GM23338 (cell line): ENCODE measurements at regions not wholly inside any gene's neighbourhood (a gene's known extent, or its start where the extent isn't known, plus 50 kb on each side); places are given as distances from the start of the nearest gene placed in this dataset.
"Not testable (repeated sequence)": the region's sequence is repeated elsewhere in the genome, so short reads cannot be mapped to it uniquely, and the experiment has no call there.

ENCODE experiments used
- ATAC-seq: fragments of 200-7000 bp; cut with Tn5 transposase; 3 replicates; pipeline ENCODE4 v1.9.1; 2020
- DNase-seq: peaks from one replicate; pipeline ENCODE4 v3.0.0-alpha.2; 2015; ENCODE audit warnings: low spot score
- H2AFZ ChIP-seq: fragments of 200-600 bp; sonication (generic); 2 replicates; pipeline ENCODE4 v1.8.0; 2016; ENCODE audit warnings: antibody characterized with exemption, mild to moderate bottlenecking, moderate library complexity
- H3F3A ChIP-seq: fragments of 200-600 bp; sonication (generic); replicated peaks from 2 replicates; pipeline ENCODE4 v1.8.0; 2017; ENCODE audit warnings: antibody characterized with exemption, mixed run types, low read depth
- H3K27ac ChIP-seq: fragments of 200-600 bp; sonication (generic); 2 replicates; pipeline ENCODE4 v1.6.1; 2016; ENCODE audit warnings: low read depth
- H3K27me3 ChIP-seq: fragments of 200-600 bp; sonication (generic); 2 replicates; pipeline ENCODE4 v1.8.0; 2016; ENCODE audit warnings: mild to moderate bottlenecking, mixed run types, moderate library complexity; ENCODE audit not compliant: insufficient read depth
- H3K36me3 ChIP-seq: fragments of 200-600 bp; sonication (generic); 2 replicates; pipeline ENCODE4 v1.8.0; 2016; ENCODE audit warnings: mild to moderate bottlenecking; ENCODE audit not compliant: insufficient read depth
- H3K4me1 ChIP-seq: fragments of 200-600 bp; sonication (generic); 2 replicates; pipeline ENCODE4 v1.8.0; 2016; ENCODE audit warnings: mild to moderate bottlenecking, moderate library complexity; ENCODE audit not compliant: insufficient read depth
- H3K4me2 ChIP-seq: fragments of 200-600 bp; sonication (generic); 2 replicates; pipeline ENCODE4 v1.7.1; 2017; ENCODE audit warnings: mixed run types
- H3K4me3 ChIP-seq: fragments of 200-600 bp; sonication (generic); 2 replicates; pipeline ENCODE4 v1.6.1; 2016; ENCODE audit warnings: mixed run types
- H3K79me2 ChIP-seq: fragments of 200-600 bp; sonication (generic); replicated peaks from 2 replicates; pipeline ENCODE4 v1.8.0; 2017; ENCODE audit warnings: mild to moderate bottlenecking; ENCODE audit not compliant: insufficient read depth
- H3K9me2 ChIP-seq: fragments of 200-600 bp; sonication (generic); 2 replicates; pipeline ENCODE4 v1.8.0; 2017; ENCODE audit not compliant: insufficient read depth
- H4K20me1 ChIP-seq: fragments of 200-600 bp; sonication (generic); replicated peaks from 2 replicates; pipeline ENCODE4 v1.8.0; 2017; ENCODE audit warnings: mild to moderate bottlenecking; ENCODE audit not compliant: insufficient read depth
- H3K27ac Mint-ChIP-seq: 2 replicates; pipeline ENCODE4 v1.8.0; 2020; ENCODE audit warnings: inconsistent platforms, mild to moderate bottlenecking, moderate library complexity, mixed read lengths
- H3K27me3 Mint-ChIP-seq: 3 replicates; pipeline ENCODE4 v1.8.0; 2022; ENCODE audit warnings: low read depth, mild to moderate bottlenecking, moderate library complexity, mixed read lengths, inconsistent platforms; ENCODE audit not compliant: insufficient read depth, poor library complexity
- H3K36me3 Mint-ChIP-seq: 3 replicates; pipeline ENCODE4 v1.8.0; 2021; ENCODE audit warnings: low read depth, mild to moderate bottlenecking, inconsistent platforms, moderate library complexity, mixed read lengths
- H3K4me1 Mint-ChIP-seq: 3 replicates; pipeline ENCODE4 v1.8.0; 2020; ENCODE audit warnings: mild to moderate bottlenecking, inconsistent platforms, mixed read lengths
- H3K4me3 Mint-ChIP-seq: 3 replicates; pipeline ENCODE4 v1.8.0; 2021; ENCODE audit warnings: moderate library complexity, mild to moderate bottlenecking, inconsistent platforms, mixed read lengths
- H3K9me3 Mint-ChIP-seq: 3 replicates; pipeline ENCODE4 v1.8.0; 2020; ENCODE audit warnings: moderate library complexity, mild to moderate bottlenecking, inconsistent platforms, mixed read lengths
- NANOG ChIP-seq: IDR thresholded peaks from 2 replicates; pipeline ENCODE4 v1.6.1; 2016; ENCODE audit warnings: antibody characterized with exemption, borderline replicate concordance
- TF ChIP-seq, protein P1 (sequence below), 2 experiments: fragments of 200-600 bp in 1 of 2; sonication (generic) in 1 of 2; conservative IDR thresholded peaks; 2 replicates each; pipeline versions ENCODE4 v1.5.1 to v1.6.1; 2016 to 2017; ENCODE audit warnings: antibody characterized with exemption in 2 of 2, low read depth in 2 of 2, mild to moderate bottlenecking in 2 of 2, moderate library complexity in 1 of 2
- TF ChIP-seq, protein P2 (sequence below): IDR thresholded peaks from 2 replicates; pipeline ENCODE4 v1.6.1; 2016; ENCODE audit warnings: antibody characterized with exemption

DNA sequence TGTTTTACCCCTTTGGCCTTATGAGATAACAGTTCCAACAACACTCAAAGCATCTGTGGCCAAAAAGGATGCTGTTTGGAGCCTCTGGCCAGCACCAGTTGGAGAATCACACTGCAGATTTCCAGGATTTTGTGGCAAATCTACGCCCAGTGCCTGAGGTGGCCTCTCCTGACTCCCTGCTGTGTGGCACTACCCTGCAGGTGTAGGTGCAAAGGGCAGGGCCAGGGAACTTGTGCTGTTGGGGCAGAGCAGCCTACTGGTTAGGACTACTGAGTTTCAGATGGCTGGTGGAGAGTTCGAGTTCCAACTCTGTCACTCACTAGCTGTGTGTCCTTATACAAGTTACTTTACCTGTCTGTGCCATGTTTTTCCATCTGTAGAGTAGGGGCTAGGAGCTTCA is 170.5 kb downstream of the PTPRU start:
- Histone ChIP-seq H4K20me1 (no peaks in the 10 kb centered on the region), H3K27ac (no peak overlapping the region), H3K4me2 (no peak overlapping the region), H3K36me3 (no peaks in the 10 kb centered on the region; the same call in 1 of the 2 replicates), H3K4me1 (no peaks in the 10 kb centered on the region), H3F3A (no peaks in the 10 kb centered on the region), H2AFZ (no peak overlapping the region), H3K27me3 (no peaks in the 10 kb centered on the region), H3K9me2 (no peaks in the 10 kb centered on the region), H3K79me2 (no peaks in the 10 kb centered on the region), H3K4me3 (no peak overlapping the region)
- ATAC-seq: no peak
- no peaks in the 10 kb centered on the region for H3K36me3 Mint-ChIP-seq
- H3K27me3 Mint-ChIP-seq: peaks cover 4% of the 10 kb centered on the region
- no peak for DNase-seq
- TF ChIP-seq, protein P1, sequence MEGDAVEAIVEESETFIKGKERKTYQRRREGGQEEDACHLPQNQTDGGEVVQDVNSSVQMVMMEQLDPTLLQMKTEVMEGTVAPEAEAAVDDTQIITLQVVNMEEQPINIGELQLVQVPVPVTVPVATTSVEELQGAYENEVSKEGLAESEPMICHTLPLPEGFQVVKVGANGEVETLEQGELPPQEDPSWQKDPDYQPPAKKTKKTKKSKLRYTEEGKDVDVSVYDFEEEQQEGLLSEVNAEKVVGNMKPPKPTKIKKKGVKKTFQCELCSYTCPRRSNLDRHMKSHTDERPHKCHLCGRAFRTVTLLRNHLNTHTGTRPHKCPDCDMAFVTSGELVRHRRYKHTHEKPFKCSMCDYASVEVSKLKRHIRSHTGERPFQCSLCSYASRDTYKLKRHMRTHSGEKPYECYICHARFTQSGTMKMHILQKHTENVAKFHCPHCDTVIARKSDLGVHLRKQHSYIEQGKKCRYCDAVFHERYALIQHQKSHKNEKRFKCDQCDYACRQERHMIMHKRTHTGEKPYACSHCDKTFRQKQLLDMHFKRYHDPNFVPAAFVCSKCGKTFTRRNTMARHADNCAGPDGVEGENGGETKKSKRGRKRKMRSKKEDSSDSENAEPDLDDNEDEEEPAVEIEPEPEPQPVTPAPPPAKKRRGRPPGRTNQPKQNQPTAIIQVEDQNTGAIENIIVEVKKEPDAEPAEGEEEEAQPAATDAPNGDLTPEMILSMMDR (conservative IDR thresholded peaks at IDR 0.05; ENCODE audit: low read depth in 2 of 2): no peak
- TF ChIP-seq, protein P2, sequence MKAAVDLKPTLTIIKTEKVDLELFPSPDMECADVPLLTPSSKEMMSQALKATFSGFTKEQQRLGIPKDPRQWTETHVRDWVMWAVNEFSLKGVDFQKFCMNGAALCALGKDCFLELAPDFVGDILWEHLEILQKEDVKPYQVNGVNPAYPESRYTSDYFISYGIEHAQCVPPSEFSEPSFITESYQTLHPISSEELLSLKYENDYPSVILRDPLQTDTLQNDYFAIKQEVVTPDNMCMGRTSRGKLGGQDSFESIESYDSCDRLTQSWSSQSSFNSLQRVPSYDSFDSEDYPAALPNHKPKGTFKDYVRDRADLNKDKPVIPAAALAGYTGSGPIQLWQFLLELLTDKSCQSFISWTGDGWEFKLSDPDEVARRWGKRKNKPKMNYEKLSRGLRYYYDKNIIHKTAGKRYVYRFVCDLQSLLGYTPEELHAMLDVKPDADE: no peak
- H3K9me3 Mint-ChIP-seq: peaks cover 23% of the 10 kb centered on the region
- no peak overlapping the region for H3K4me3 Mint-ChIP-seq
- H3K27ac Mint-ChIP-seq: no peak overlapping the region
- H3K4me1 Mint-ChIP-seq: no peaks in the 10 kb centered on the region

GRCh38 chr1:29400203-29400602 is 163.9 kb downstream of the PTPRU start:
- not testable (repeated sequence) for H3K36me3 Mint-ChIP-seq, H3K27ac ChIP-seq, H2AFZ ChIP-seq, H3K27me3 ChIP-seq, H3K4me3 ChIP-seq, H3K9me2 ChIP-seq, H3K27ac Mint-ChIP-seq, ATAC-seq, H3K4me2 ChIP-seq, H3F3A ChIP-seq, DNase-seq, H4K20me1 ChIP-seq, H3K4me3 Mint-ChIP-seq, H3K27me3 Mint-ChIP-seq, H3K4me1 Mint-ChIP-seq, H3K4me1 ChIP-seq, H3K79me2 ChIP-seq, H3K36me3 ChIP-seq
- H3K9me3 Mint-ChIP-seq: peaks cover 36% of the 10 kb centered on the region

- no peak overlapping the region for H2AFZ ChIP-seq
- H3K79me2 ChIP-seq: no peaks in the 10 kb centered on the region
- no peak overlapping the region for H3K4me2 ChIP-seq
- TF ChIP-seq, protein P1 (conservative IDR thresholded peaks at IDR 0.05; ENCODE audit: low read depth in 2 of 2): no peak
- TF ChIP-seq NANOG: no peak
- H3K4me1 ChIP-seq: no peaks in the 10 kb centered on the region
- Mint-ChIP-seq H3K9me3 (peaks cover 29% of the 10 kb centered on the region), H3K36me3 (no peaks in the 10 kb centered on the region), H3K27ac (no peak overlapping the region), H3K4me3 (no peak overlapping the region), H3K4me1 (no peaks in the 10 kb centered on the region; the same call in 2 of the 3 replicates), H3K27me3 (peaks cover 5% of the 10 kb centered on the region)
- DNase-seq (no peak), ATAC-seq (no peak)
- H3K36me3 ChIP-seq: no peaks in the 10 kb centered on the region; the same call in 1 of the 2 replicates
- no peaks in the 10 kb centered on the region for H3K27me3 ChIP-seq
- no peak overlapping the region for H3K4me3 ChIP-seq
- no peaks in the 10 kb centered on the region for H3F3A ChIP-seq
- no peaks in the 10 kb centered on the region for H3K9me2 ChIP-seq
- H4K20me1 ChIP-seq: no peaks in the 10 kb centered on the region
- H3K27ac ChIP-seq: no peak overlapping the region
These were observed 163.1 kb downstream of the PTPRU start for GRCh38 chr1:29399465-29399864.
